ENCODE measurements at regions not wholly inside any gene's neighbourhood (a gene's known extent, or its start where the extent isn't known, plus 50 kb on each side); places are given as distances from the start of the nearest gene placed in this dataset.
"Not testable (repeated sequence)": the region's sequence is repeated elsewhere in the genome, so short reads cannot be mapped to it uniquely, and the experiment has no call there.

- no peak for DNase-seq
Observed at GRCh38 chr4:27638163-27638915, 777.7 kb downstream of the STIM2 start.

GRCh38 chr4:27643101-27643500 lies 782.5 kb downstream of the STIM2 start:
- no peak for DNase-seq

DNA sequence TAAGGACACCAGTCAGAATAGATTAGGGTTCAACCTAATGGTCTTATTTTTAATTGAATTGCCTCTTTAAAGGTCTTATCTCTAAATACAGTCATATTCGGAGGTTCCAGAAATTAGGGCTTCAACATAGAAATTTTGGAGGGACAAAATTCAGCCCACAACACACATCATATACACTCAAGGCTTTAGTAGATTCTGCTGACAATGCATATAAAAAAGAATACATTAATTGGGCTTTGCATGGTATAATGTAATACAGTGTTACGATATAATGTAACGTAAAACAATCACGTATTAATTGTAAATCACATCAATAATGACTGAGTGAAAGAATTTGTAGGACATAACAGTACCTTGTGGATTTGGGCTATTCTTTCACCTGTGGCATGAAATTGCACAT lies 787.8 kb downstream of the STIM2 start:
- DNase-seq: no peak

DNA sequence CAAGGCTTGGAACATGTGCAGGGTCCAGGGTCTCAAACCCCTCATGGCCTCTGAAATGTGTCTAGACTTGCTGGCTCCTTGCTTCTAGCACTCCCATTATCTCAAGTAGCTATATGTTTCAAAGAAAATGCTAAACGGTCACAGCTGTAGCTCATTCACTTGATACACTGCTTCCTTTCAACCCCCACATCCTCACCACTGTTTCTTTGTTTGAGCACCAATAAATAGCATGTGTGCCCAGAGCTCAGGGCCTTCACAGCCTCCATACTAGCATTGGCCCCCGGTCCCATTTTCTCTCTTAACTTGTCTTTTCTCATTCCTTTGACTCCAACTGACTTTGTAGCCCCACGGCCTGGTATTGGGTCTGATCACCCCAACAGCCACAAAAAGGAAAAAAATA lies 801.8 kb downstream of the STIM2 start:
- DNase-seq: no peak

DNA sequence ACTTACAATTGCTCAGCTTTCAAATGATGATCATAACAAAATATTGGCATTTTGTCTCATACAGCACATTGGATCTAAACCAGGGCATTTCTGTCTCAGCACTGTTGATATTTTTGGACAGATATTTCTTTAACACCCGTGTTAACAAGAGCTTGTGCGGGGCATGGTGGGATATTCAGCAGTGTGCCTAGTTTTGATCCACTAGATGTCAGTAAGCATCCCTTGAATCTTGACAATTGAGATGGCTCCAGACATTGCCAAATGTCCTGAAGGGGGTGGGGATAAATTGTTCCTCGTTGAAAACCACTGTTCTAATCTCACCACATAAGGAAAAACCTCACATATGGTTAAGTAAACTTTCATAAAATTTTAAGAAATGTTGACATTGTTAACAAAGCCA lies 806.3 kb downstream of the STIM2 start:
- no peak for DNase-seq

- no peak for DNase-seq
Observed at GRCh38 chr4:27668001-27668400, 807.4 kb downstream of the STIM2 start.

GRCh38 chr4:27678027-27678426 lies 817.4 kb downstream of the STIM2 start:
- DNase-seq: no peak

DNA sequence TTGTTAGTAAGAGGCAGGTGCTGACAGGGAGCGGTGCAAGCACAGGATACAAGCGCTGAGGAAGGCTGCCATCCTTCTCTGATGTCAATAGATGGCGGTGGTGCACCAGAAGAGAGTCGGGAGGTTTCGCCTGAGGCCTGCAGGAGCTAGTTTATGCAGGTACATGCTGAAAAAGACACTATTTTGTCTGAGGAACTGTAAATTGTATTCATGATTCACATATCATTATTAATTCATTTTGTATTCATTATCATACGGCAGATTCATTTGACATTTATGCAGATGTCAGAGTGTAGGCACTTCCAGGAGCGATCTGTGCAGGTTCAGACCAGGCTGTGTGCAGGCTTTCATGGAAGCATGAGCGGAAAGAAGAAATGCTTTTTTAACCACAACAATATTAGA lies 824.0 kb downstream of the STIM2 start:
- DNase-seq: peak; percentile 61

- DNase-seq: no peak
Observed at GRCh38 chr4:27685091-27685490, 824.5 kb downstream of the STIM2 start.

GRCh38 chr4:27685947-27686346 lies 825.3 kb downstream of the STIM2 start:
- DNase-seq: no peak

DNA sequence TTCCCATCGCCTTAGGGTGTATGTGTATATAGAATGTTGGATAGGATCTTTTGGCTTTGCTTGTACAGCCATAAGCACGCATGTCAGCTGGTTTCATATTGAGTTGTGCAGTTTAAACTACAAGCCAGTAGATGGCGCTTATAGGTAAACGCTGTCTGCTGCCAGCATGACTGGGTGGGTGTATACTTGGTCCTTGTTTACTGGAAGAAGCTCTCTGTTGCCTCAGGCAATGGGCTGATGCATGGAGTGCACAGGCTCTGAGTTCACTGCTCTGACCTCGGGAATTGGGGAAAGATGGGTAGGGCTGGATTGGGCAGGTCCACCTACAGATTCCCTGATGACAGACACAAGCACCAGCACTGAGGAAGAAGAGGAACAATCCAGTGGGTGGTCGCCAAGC lies 831.5 kb downstream of the STIM2 start:
- no peak for DNase-seq

- DNase-seq: no peak
Observed at GRCh38 chr4:27692868-27693634, 832.4 kb downstream of the STIM2 start.

- not testable (repeated sequence) for DNase-seq
Observed at GRCh38 chr4:27696257-27696656, 835.6 kb downstream of the STIM2 start.

GRCh38 chr4:27701606-27702005 lies 841.0 kb downstream of the STIM2 start:
- no peak for DNase-seq

DNA sequence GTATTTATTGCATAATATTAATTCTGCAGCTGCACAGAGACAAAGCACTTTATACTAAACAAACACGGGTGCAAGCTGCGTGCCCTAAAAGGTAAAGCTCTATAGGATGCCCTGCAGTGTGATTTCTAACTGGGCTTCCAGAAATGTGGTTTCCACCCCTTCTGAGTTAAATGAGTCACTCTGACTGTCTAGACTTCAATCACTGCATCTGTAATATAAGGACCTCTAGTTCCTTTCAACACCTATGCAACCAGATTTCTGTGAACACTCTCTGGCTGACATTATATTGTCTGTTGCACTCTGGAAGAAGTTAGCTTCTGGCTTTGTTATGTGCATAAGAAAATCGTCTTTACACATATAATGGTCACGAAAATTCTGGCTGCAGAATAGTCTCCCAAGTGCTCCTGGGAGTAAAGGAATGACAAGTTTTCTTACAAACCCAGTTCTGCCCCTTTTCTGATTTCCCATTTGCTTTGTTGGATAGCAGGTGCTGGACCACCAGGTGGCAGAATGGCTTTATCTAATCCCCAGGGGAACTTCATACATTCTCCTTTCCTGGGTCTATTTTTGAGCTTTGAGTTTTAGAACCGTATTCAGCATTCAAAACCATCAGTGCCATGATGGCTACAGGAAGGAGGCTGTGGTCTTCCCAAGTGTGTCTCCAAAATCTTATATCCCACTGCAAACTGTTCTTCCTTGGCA lies 842.2 kb downstream of the STIM2 start:
- DNase-seq: no peak

GRCh38 chr4:27703771-27704170 lies 843.1 kb downstream of the STIM2 start:
- DNase-seq: no peak

DNA sequence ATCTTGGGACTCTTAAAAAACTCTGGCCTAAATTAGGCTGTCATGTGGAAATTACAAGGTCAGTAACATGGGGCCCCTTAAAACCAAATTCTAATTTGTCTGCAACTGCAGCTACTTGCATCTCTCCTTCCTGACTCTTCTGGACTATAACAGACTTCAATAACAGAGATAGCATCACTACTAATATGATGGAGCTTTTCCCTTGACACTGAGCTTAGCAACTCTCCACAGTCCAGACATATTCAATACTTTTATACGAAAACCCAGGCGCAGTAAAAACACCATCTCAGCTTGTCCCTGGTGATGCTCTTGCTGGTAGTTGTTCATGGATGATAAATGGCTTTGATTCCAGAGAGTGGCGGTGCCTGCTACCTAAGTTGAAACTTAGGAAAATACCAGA lies 850.4 kb downstream of the STIM2 start:
- DNase-seq: no peak

DNA sequence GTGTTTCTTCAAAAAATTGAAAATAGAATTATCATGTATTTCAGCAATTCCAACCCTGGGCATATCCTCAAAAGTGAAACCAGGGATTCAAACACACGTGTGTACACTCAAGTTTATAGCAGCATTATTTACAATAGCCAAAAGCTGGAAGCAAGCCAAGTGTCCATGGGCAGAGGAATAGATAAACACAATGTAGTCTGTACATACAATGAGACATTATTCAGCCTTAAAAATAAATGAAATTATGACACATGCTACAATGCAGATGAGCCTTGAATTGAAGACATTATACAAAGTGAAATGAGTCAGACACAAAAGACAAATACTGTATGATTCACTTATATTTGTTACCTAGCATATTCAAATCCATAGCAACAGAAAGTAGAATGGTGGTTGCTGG lies 853.4 kb downstream of the STIM2 start:
- no peak for DNase-seq

DNA sequence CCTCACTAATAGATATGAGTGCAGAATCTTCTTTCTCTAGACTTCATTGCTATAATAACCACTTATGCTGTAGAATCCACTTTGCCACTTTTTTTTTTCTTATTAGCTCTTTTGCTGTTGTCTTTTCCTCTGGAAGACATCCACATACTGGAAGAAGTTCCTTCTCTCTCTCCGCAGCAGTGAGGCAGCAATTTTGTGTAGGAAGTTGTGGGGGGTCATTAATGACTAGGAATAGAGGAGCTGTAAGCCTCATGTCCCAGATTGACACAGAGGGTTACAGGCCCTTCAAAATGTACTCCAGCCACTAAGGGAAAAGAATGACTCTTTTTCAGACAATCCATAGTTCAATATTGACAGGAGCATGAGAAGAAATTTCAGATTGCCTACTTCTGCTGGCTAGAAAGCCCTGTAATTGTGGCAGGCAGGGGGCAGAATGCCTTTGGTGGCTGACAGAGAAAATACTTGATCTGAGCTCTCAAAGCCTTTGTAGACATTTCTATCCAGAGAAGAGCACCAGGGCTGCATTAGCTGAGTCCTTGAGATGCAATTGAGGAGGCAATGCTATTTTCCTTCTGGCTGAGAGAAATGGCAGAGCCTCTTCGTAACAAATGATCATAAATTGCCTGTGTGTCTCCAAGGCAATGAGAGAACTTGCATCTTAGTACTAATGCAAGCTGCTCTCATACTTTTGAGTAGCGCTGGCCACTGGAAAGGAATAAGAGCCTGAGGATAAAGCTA lies 856.2 kb downstream of the STIM2 start:
- no peak for DNase-seq

GRCh38 chr4:27717431-27717755 lies 856.8 kb downstream of the STIM2 start:
- DNase-seq: no peak

DNA sequence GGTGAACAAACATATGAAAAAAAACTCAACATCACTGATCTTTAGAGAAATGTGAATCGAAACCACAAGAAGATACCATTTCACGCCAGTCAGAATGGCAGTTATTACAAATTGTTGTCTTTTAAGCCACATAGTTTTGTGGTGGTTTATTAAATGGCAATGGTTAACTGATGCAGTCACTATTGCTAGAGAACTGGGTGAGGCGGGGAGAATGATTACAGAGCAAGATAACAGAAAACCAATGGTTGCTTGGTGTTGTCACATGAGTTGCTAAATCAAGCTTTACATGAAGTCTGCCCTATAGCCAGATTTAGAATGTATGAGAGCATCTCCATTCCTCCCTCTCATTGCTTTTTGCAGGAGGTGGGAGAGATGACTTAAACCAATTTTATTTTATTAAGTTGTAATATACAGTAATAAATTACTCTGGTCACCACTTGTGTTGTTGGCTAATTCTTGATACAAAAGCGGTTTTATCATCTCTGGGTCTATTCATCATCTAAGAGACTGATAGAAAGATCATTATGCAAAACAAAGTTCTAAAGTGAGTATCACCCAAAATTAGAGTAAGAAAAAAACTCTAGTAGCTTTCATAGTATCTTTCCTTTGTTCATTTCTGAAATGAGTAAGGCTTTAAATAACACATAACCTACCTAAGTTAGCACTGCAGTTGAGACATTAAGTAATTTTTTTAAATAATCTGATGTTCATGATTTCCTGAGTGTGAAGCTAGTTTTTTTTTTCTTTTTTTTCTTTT lies 859.5 kb downstream of the STIM2 start:
- DNase-seq: no peak

GRCh38 chr4:27721193-27721592 lies 860.6 kb downstream of the STIM2 start:
- DNase-seq: no peak
